Endothelial cell of umbilical vein (primary cell): ENCODE measurements at regions not wholly inside any gene's neighbourhood (a gene's known extent, or its start where the extent isn't known, plus 50 kb on each side); places are given as distances from the start of the nearest gene placed in this dataset.

ENCODE experiments used
- BruUV-seq: library from RNA; stranded (reverse); fragments of 400-500 nt; replicated peaks from 2 replicates; lab custom pipeline; 2021; lab: Mats Ljungman, UMichigan
- CTCF ChIA-PET: fragments of 300-600, 350-600 bp; sonication (Branson Sonifier 250); formaldehyde crosslinking; loops from one replicate; lab custom pipeline; 2021; ENCODE audit warnings: antibody characterized with exemption, inconsistent platforms; lab: Charles Lee
- POLR2A ChIA-PET: fragments of 300-600, 350-600 bp; sonication (Branson Sonifier 250); formaldehyde crosslinking; loops from one replicate; lab custom pipeline; 2021; ENCODE audit warnings: antibody characterized with exemption, inconsistent platforms; lab: Charles Lee
- DNase-seq: peaks from one replicate; pipeline ENCODE4 v3.0.0-alpha.2; 2011; ENCODE audit warnings: low read depth, low spot score
- FAIRE-seq: peaks from 2 replicates; lab custom pipeline; 2011; peaks lifted over from hg19 to GRCh38; lab: Jason Lieb, UNC
- H2AFZ ChIP-seq: 2 replicates; pipeline ENCODE4 v1.6.0; 2012; ENCODE audit warnings: low read depth, low read length, control low read depth, inconsistent platforms
- H3K27ac ChIP-seq: 2 replicates; pipeline ENCODE4 v1.5.1; 2011; ENCODE audit warnings: low read depth, mild to moderate bottlenecking, control low read depth, low read length, moderate library complexity; ENCODE audit not compliant: insufficient read depth
- H3K27me3 ChIP-seq, 2 experiments: 2 replicates each; pipeline versions ENCODE4 v1.6.0 to v1.6.1; 2011; ENCODE audit warnings: low read length in 2 of 2, mixed read lengths in 1 of 2; ENCODE audit not compliant: control insufficient read depth in 2 of 2, insufficient read depth in 2 of 2
- H3K36me3 ChIP-seq, 2 experiments: 2 replicates in 1 of 2; 3 replicates in 1 of 2; pipeline ENCODE4 v1.5.1; 2011; ENCODE audit warnings: low read length in 2 of 2, mild to moderate bottlenecking in 1 of 2, moderate library complexity in 1 of 2; ENCODE audit not compliant: control insufficient read depth in 2 of 2, insufficient read depth in 2 of 2; ENCODE audit errors: extremely low read depth in 1 of 2
- H3K4me1 ChIP-seq: 3 replicates; pipeline ENCODE4 v1.5.1; 2011; ENCODE audit warnings: mild to moderate bottlenecking, low read length; ENCODE audit not compliant: control insufficient read depth, insufficient read depth; ENCODE audit errors: extremely low read depth
- H3K4me2 ChIP-seq: 2 replicates; pipeline ENCODE4 v1.6.1; 2011; ENCODE audit warnings: low read length, control low read depth, mixed read lengths; ENCODE audit not compliant: insufficient read depth
- H3K4me3 ChIP-seq, 3 experiments: fragments of 200-600 bp in 1 of 3; sonication (generic), shearing (Covaris generic) in 1 of 3; replicated peaks in 1 of 3; 2 replicates each; pipeline ENCODE4 v1.5.1; 2011 to 2016; ENCODE audit warnings: control low read depth in 3 of 3, low read length in 3 of 3, mild to moderate bottlenecking in 2 of 3, inconsistent platforms in 1 of 3, low read depth in 1 of 3, moderate library complexity in 1 of 3; ENCODE audit not compliant: insufficient read depth in 1 of 3
- H3K79me2 ChIP-seq: 2 replicates; pipeline ENCODE4 v1.6.0; 2012; ENCODE audit warnings: low read length, inconsistent platforms; ENCODE audit not compliant: control insufficient read depth, insufficient read depth
- H3K9ac ChIP-seq: replicated peaks from 2 replicates; pipeline ENCODE3; 2011; ENCODE audit warnings: low read length, control low read depth; ENCODE audit not compliant: insufficient read depth; ENCODE audit errors: extremely low read depth
- H3K9me1 ChIP-seq: replicated peaks from 3 replicates; pipeline ENCODE4 v1.6.0; 2011; ENCODE audit warnings: mild to moderate bottlenecking, low read length; ENCODE audit not compliant: control insufficient read depth, insufficient read depth; ENCODE audit errors: extremely low read depth
- H3K9me3 ChIP-seq: replicated peaks from 2 replicates; pipeline ENCODE4 v1.5.1; 2012; ENCODE audit warnings: low read length, inconsistent platforms; ENCODE audit not compliant: control insufficient read depth, insufficient read depth
- H4K20me1 ChIP-seq: replicated peaks from 2 replicates; pipeline ENCODE3; 2011; ENCODE audit warnings: mild to moderate bottlenecking, low read length; ENCODE audit not compliant: control insufficient read depth, insufficient read depth; ENCODE audit errors: extremely low read depth
- CTCF ChIP-seq, 2 donors: IDR thresholded peaks; 1 replicate in 1 of 2; 2 replicates in 1 of 2; pipeline ENCODE4 v1.5.1; 2011; ENCODE audit warnings: low read length in 2 of 2, mild to moderate bottlenecking in 2 of 2, moderate library complexity in 2 of 2, control low read depth in 1 of 2, inconsistent platforms in 1 of 2, low read depth in 1 of 2; ENCODE audit not compliant: insufficient read depth in 1 of 2; ENCODE audit errors: extremely low read depth in 1 of 2
- EZH2 ChIP-seq: IDR thresholded peaks from 2 replicates; pipeline ENCODE4 v1.6.1; 2012; ENCODE audit warnings: borderline replicate concordance, low read depth, mild to moderate bottlenecking, moderate library complexity, low read length, inconsistent platforms; ENCODE audit not compliant: severe bottlenecking
- FOS ChIP-seq: IDR thresholded peaks from 2 replicates; pipeline ENCODE4 v1.6.1; 2011; ENCODE audit warnings: mild to moderate bottlenecking, low read length, moderate library complexity, borderline replicate concordance; ENCODE audit not compliant: insufficient read depth
- GATA2 ChIP-seq: IDR thresholded peaks from 2 replicates; pipeline ENCODE4 v1.7.0; 2011; ENCODE audit warnings: low read depth, mild to moderate bottlenecking, moderate library complexity, mixed read lengths, low read length; ENCODE audit not compliant: insufficient read length, insufficient read depth
- JUN ChIP-seq: IDR thresholded peaks from 2 replicates; pipeline ENCODE4 v1.6.1; 2011; ENCODE audit warnings: borderline replicate concordance, low read depth; ENCODE audit not compliant: insufficient read length, insufficient read depth
- MAX ChIP-seq: IDR thresholded peaks from 2 replicates; pipeline ENCODE4 v1.6.1; 2011; ENCODE audit not compliant: insufficient read depth, insufficient read length
- MYC ChIP-seq: IDR thresholded peaks from one replicate; pipeline ENCODE4 v1.6.1; 2011; ENCODE audit warnings: mild to moderate bottlenecking, low read depth, low read length
- POLR2A ChIP-seq: IDR thresholded peaks from 2 replicates; pipeline ENCODE4 v1.6.1; 2012; ENCODE audit warnings: low read depth, mild to moderate bottlenecking, control low read depth, low read length
- POLR2AphosphoS5 ChIP-seq: IDR thresholded peaks from 2 replicates; pipeline ENCODE4 v1.6.1; 2012; ENCODE audit warnings: low read depth, mild to moderate bottlenecking, control low read depth, low read length, moderate library complexity; ENCODE audit not compliant: insufficient read depth
- dilution Hi-C: fragments of 300-500 bp; cut with MboI; formaldehyde crosslinking; loops from one replicate; pipeline ENCODE4 v1.15.0; 2019; ENCODE audit warnings: low sequenced_read_pairs; ENCODE audit not compliant: extremely low pct_ligation_motif_present
- intact Hi-C: fragments of 100-400 bp; cut with micrococcal nuclease; formaldehyde crosslinking; loops from one replicate; pipeline ENCODE4 v1.10.0; 2022

- Histone ChIP-seq H3K36me3 (no peaks in the 10 kb centered on the region), H2AFZ (no peak overlapping the region), H3K9me1 (no peaks in the 10 kb centered on the region), H3K9me3 (no peaks in the 10 kb centered on the region), H4K20me1 (no peaks in the 10 kb centered on the region), H3K79me2 (no peaks in the 10 kb centered on the region), H3K4me1 (no peaks in the 10 kb centered on the region), H3K4me3 (no peak overlapping the region), H3K9ac (no peak overlapping the region), H3K4me2 (no peak overlapping the region), H3K27ac (no peak overlapping the region), H3K27me3 (no peaks in the 10 kb centered on the region)
- dilution Hi-C loops (no loop called here), intact Hi-C loops (no loop called here)
- POLR2A ChIA-PET, result no interaction called here
- CTCF ChIA-PET, result no interaction called here
- BruUV-seq, result no TSS peak
- FAIRE-seq (no peak), DNase-seq (no peak)
- no peak for TF ChIP-seq EZH2
- TF ChIP-seq CTCF (IDR thresholded peaks at IDR 0.05; ENCODE audit: extremely low read depth in 1 of 2, insufficient read depth in 1 of 2, low read depth in 1 of 2, low read length in 2 of 2), result no peak
- no peak for TF ChIP-seq FOS
- TF ChIP-seq POLR2A, result no peak
- TF ChIP-seq JUN, result no peak
- no peak for TF ChIP-seq MAX
- TF ChIP-seq GATA2, result no peak
- no peak for TF ChIP-seq POLR2AphosphoS5
- TF ChIP-seq MYC, result no peak
Measured at GRCh38 chr6:76451926-76452709, 379.7 kb upstream of the IMPG1 start.
